HEK293T (cell line): ENCODE measurements at regions not wholly inside any gene's neighbourhood (a gene's known extent, or its start where the extent isn't known, plus 50 kb on each side); places are given as distances from the start of the nearest gene placed in this dataset.

ENCODE experiments used
- CTCF ChIA-PET: fragments of 350-600 bp; formaldehyde crosslinking; extraction: SDS; loops from one replicate; lab custom pipeline; 2021; ENCODE audit warnings: antibody characterized with exemption, inconsistent platforms; lab: Yijun Ruan, JAX
- POLR2A ChIA-PET: fragments of 350-600 bp; formaldehyde crosslinking; extraction: SDS; loops from one replicate; lab custom pipeline; 2020; ENCODE audit warnings: antibody characterized with exemption, inconsistent platforms; lab: Yijun Ruan, JAX
- DNase-seq: peaks from one replicate; pipeline ENCODE4 v3.0.0; 2012; ENCODE audit warnings: mixed read lengths; ENCODE audit errors: extremely low spot score
- ARNT ChIP-seq: fragments of 450-650 bp; IDR thresholded peaks from 2 replicates; pipeline ENCODE4 v1.6.1; 2017; ENCODE audit warnings: mild to moderate bottlenecking
- BHLHE40 ChIP-seq: fragments of 450-650 bp; IDR thresholded peaks from 2 replicates; pipeline ENCODE4 v1.6.1; 2016; ENCODE audit warnings: mild to moderate bottlenecking, moderate library complexity, borderline replicate concordance
- CTBP1 ChIP-seq: fragments of 450-650 bp; IDR thresholded peaks from 2 replicates; pipeline ENCODE4 v1.6.1; 2016; ENCODE audit warnings: borderline replicate concordance
- ELF4 ChIP-seq: fragments of 450-650 bp; IDR thresholded peaks from 2 replicates; pipeline ENCODE4 v1.6.1; 2017; ENCODE audit warnings: antibody characterized with exemption
- FOXA1 ChIP-seq: fragments of 450-650 bp; IDR thresholded peaks from 2 replicates; pipeline ENCODE4 v1.6.1; 2016; ENCODE audit warnings: mild to moderate bottlenecking
- FOXK2 ChIP-seq: fragments of 450-650 bp; IDR thresholded peaks from 2 replicates; pipeline ENCODE4 v1.6.1; 2016; ENCODE audit warnings: mild to moderate bottlenecking
- FOXM1 ChIP-seq: fragments of 450-650 bp; IDR thresholded peaks from 2 replicates; pipeline ENCODE4 v1.6.1; 2017; ENCODE audit warnings: mild to moderate bottlenecking, borderline replicate concordance
- HDGF ChIP-seq: fragments of 450-650 bp; IDR thresholded peaks from 2 replicates; pipeline ENCODE4 v1.6.1; 2017; ENCODE audit warnings: antibody characterized with exemption, borderline replicate concordance
- L3MBTL2 ChIP-seq: fragments of 450-650 bp; conservative IDR thresholded peaks from 2 replicates; pipeline ENCODE4 v1.6.1; 2016; ENCODE audit warnings: mild to moderate bottlenecking
- LEF1 ChIP-seq: fragments of 450-650 bp; IDR thresholded peaks from 2 replicates; pipeline ENCODE4 v1.6.1; 2017; ENCODE audit warnings: mild to moderate bottlenecking, borderline replicate concordance
- NFRKB ChIP-seq: fragments of 450-650 bp; IDR thresholded peaks from 2 replicates; pipeline ENCODE4 v1.6.1; 2016; ENCODE audit warnings: mild to moderate bottlenecking, moderate library complexity
- SP1 ChIP-seq: fragments of 450-650 bp; IDR thresholded peaks from 2 replicates; pipeline ENCODE4 v1.6.1; 2017
- SUZ12 ChIP-seq: fragments of 450-650 bp; IDR thresholded peaks from 2 replicates; pipeline ENCODE4 v1.6.1; 2016; ENCODE audit warnings: mild to moderate bottlenecking
- TARDBP ChIP-seq: fragments of 450-650 bp; IDR thresholded peaks from 2 replicates; pipeline ENCODE4 v1.6.1; 2016
- ZNF384 ChIP-seq: fragments of 450-650 bp; IDR thresholded peaks from 2 replicates; pipeline ENCODE4 v1.6.1; 2016
- TF ChIP-seq, protein P1 (sequence below): fragments of 450-650 bp; IDR thresholded peaks from 2 replicates; pipeline ENCODE4 v1.6.1; 2016

DNA sequence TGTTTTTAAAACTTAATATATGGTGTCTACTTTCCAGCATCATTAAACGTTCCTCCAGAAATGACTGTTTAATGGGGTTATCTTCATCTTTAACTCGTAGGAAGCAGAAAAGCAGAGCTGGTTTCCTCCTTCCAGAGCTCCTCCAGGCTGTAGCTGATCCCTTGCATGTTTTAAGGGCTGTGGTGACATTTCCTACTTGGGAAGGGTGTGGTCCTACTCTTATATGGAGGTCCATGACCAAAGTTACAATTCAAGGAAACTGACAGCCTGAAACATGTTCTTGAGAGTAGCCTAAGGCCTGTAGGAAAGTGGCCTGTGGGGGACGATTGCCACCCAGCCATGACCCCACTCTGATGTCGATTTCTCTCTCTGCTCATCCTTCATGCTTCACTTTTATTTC lies 297.1 kb downstream of the GADD45G start:
- no peak for DNase-seq
- TF ChIP-seq TARDBP (no peak), FOXM1 (no peak), ZNF384 (no peak), FOXA1 (no peak), BHLHE40 (no peak), HDGF (no peak), ELF4 (no peak), LEF1 (no peak), CTBP1 (no peak), SP1 (no peak), ARNT (no peak), NFRKB (no peak)
- TF ChIP-seq, protein P1, sequence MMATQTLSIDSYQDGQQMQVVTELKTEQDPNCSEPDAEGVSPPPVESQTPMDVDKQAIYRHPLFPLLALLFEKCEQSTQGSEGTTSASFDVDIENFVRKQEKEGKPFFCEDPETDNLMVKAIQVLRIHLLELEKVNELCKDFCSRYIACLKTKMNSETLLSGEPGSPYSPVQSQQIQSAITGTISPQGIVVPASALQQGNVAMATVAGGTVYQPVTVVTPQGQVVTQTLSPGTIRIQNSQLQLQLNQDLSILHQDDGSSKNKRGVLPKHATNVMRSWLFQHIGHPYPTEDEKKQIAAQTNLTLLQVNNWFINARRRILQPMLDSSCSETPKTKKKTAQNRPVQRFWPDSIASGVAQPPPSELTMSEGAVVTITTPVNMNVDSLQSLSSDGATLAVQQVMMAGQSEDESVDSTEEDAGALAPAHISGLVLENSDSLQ: no peak
- ChIA-PET POLR2A (no interaction called here), CTCF (interaction anchor here (0.8 kb wide), 1 partner anchor 17 kb away, joined by 5 read pairs; no protein-coding TSS in a partner anchor)

DNA sequence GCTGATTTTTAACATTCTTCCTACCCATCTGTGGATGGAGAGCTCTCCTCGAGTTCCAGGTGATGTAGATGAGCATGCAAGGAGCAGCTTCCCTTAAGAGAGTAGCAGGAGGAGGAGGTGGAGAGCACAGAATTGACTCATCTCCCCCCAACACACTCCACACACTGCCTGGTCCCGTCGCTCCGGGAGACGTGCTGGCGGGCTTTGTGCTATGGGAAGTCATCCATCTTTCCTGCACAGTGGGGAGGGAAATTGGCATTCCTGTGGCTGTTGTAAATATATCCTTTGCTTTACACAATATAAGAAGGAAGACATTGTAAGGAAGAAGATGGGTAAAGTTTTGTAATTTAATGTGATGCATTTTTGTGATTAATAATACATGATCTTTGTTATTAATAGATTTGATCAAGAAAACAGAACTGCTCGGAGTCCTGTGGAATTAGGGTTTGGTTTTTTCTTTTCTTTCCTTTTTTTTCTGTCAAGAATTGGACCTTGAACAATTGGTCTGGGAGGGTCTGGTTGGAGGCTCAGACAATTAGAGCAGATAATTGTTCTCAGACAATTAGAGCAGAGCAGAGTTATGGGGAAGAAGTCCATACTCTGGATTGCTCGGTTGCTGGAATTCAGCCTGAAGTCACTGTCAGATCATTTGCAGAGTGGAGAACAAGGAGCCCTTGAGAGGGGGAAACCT lies 297.8 kb downstream of the GADD45G start:
- CTCF ChIA-PET: interaction anchor here (0.8 kb wide), 1 partner anchor 17 kb away, joined by 5 read pairs; no protein-coding TSS in a partner anchor
- POLR2A ChIA-PET: no interaction called here
- TF ChIP-seq L3MBTL2 (no peak), HDGF (no peak), TARDBP (no peak), NFRKB (no peak), BHLHE40 (no peak), FOXK2 (no peak), SP1 (no peak), ELF4 (no peak), ZNF384 (no peak)
- no peak for DNase-seq

DNA sequence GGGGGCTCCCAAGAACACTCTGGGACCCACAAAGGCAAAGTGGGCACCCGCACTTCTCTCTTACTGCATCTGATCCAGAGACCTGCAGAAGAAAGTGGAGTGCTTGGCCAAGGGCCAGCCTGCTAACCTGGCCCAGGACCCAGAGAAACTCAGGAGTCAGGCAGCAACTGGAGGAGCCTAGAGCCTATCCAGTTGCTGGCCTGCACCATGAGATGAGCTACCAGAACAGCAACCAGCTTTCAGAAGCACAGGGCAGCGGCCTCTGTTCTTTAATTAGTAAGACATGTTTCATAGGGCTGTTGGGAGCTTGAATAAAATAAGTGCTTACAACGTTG lies 298.3 kb downstream of the GADD45G start:
- TF ChIP-seq ZNF384 (no peak), FOXK2 (no peak), NFRKB (no peak), TARDBP (no peak), SP1 (no peak), LEF1 (no peak), HDGF (no peak), CTBP1 (no peak), L3MBTL2 (no peak)
- DNase-seq: no peak
- ChIA-PET CTCF (no interaction called here), POLR2A (no interaction called here)

DNA sequence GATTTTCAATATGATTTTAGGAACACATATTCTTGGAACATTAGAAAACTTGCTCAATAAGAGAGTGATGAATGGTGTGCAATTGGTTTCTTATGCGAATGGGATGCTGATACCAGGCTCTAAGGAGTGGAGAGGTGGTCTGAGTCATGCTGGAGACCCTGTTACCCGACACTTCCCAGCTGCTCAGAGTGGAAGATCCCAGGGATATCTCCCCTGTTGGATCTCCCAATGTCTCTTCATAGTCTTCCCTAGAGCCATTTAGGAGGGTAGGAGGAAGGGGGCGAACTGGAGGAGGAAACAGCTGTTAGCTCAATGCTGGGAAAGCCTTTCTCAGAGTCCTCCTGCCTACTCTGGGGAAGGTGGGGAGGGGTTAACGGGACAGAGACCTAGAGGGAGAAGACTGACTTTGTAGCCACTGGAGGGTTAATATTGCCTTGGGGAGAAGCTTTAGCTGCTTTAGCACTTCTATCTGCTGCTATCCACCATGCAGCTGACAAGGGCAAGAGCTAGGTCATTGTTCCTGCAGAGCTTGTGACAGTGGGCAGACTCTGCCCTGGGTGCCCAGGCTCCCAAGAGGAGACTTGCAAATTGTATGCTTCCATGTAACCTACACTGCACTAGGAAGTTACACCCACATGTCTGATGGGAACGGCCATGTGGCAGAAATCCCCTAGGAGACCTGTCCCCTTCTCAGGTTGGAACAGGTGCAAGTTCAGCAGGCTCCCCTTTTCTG lies 301.0 kb downstream of the GADD45G start:
- ChIA-PET CTCF (no interaction called here), POLR2A (interaction anchor here (0.7 kb wide), 1 partner anchor 20 kb away, joined by 3 read pairs; no protein-coding TSS in a partner anchor)
- DNase-seq: no peak
- TF ChIP-seq CTBP1: no peak
- no peak for TF ChIP-seq ELF4
- no peak for TF ChIP-seq FOXA1
- TF ChIP-seq BHLHE40: no peak
- no peak for TF ChIP-seq L3MBTL2

DNA sequence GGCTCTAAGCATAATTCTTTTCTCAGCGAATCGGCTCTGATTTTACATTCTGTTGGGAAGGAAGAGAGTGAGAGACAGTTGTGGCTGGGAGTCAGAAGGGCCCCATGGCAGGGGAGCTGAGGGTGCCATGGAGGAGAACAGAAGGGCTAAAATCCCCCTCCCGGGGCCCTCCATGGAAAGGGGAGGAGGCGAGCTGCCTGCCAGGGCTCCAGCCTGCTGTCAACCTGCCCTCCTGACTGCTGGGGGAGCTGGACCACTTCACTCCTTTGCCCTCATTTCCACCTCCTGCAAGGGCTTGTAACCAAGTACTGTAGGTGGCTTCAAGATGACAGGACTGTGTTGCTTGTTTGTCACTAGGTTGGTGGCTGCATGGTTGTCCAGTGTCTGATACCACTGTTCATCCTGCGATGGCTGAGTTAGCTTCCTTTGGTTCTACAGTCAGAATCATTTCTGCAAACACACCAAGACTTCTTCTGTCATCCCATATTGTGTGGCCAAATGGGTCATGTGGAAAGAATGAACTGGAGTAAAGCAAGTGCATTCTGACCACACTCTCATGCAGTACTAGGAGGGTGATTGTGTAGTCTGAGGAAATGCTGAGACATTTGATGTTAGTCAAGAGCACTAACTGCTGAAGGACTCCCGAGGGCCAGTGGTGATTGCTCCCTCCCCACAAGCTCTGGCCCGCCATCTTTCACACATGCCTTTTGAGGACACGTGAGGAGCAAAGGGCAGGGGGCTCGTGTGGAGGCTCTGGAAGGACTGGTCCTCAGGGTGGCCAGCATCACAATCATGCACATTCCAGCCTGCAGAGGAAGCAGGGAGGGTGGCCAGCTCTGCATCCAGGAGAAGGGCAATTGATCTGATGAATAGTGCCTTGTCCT lies 307.2 kb downstream of the GADD45G start:
- POLR2A ChIA-PET: no interaction called here

DNA sequence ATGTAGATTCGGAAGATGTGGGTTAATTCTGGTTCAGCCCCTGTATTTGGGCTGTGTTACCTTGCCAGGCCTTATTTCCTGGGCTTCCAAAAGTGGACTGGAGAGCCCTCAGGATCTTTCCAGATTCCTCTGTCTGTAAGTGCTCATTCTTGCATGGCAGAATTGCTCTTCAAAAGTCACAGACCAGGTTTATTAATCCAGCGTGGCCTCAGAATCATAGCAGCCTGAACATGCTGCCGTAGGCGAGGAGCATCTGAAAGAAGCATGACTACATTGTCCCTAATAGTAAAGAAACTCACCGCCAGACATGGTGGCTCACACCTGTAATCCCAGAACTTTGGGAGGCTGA lies 307.8 kb downstream of the GADD45G start:
- ChIA-PET CTCF (no interaction called here), POLR2A (no interaction called here)
- DNase-seq: no peak
- TF ChIP-seq FOXK2: no peak
- no peak for TF ChIP-seq CTBP1
- no peak for TF ChIP-seq NFRKB
- TF ChIP-seq, protein P1: no peak

More for the DNA sequence above, 307.2 kb downstream of the GADD45G start:
- TF ChIP-seq SP1: no peak
- TF ChIP-seq TARDBP: no peak
- TF ChIP-seq NFRKB: no peak
- TF ChIP-seq HDGF: no peak
- no peak for TF ChIP-seq SUZ12
- no peak for DNase-seq
- CTCF ChIA-PET: no interaction called here

DNA sequence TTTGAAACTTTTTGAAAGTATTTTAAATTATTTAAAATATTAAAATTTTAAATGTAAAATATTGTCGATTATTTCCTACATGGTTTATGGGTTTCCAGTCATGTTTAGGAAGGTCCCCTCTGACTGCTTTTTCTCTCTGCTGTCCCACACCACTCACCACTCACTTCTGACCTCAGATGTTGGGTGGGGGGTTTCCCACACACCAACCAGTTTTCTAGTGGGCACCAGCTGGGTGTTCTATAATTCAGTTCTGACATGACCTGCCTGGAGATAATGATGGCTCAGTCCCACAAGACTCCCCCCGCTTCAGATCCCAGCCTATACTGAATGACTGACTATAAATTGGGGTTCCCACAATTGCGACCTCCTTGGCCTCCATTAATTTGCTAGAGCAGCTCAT lies 310.4 kb downstream of the GADD45G start:
- DNase-seq: no peak
- ChIA-PET POLR2A (no interaction called here), CTCF (interaction anchor here (1.3 kb wide), 1 partner anchor 311 kb away, joined by 5 read pairs; no protein-coding TSS in a partner anchor)
- no peak for TF ChIP-seq ELF4
- no peak for TF ChIP-seq L3MBTL2
- TF ChIP-seq, protein P1: no peak
- no peak for TF ChIP-seq LEF1
- no peak for TF ChIP-seq BHLHE40
- no peak for TF ChIP-seq SUZ12
